ENCODE measurements at regions not wholly inside any gene's neighbourhood (a gene's known extent, or its start where the extent isn't known, plus 50 kb on each side); places are given as distances from the start of the nearest gene placed in this dataset.

- TF ChIP-seq POLR2A (IDR thresholded peaks at IDR 0.05) (no peak), CTCF (IDR thresholded peaks at IDR 0.05) (no peak)
- WGBS (ENCODE audit: insufficient coverage, low coverage, low lambda C conversion rate, missing lambda C conversion rate) = 73% methylated on average over 2 of the region's 2 CpGs
- DNase-seq (no peak), ATAC-seq (no peak)
- no peaks in the 10 kb centered on the region for H3K4me1 ChIP-seq
- intact Hi-C loops (cut with DNase I) = no loop called here
- no peaks in the 10 kb centered on the region for H3K36me3 ChIP-seq
- no peaks in the 10 kb centered on the region for H3K27me3 ChIP-seq
- no peak overlapping the region for H3K27ac ChIP-seq
- H3K9me3 ChIP-seq = no peaks in the 10 kb centered on the region
- no peak overlapping the region for H3K4me3 ChIP-seq
Observed at GRCh38 chr7:18226598-18226997, 199.0 kb upstream of the PRPS1L1 start.

GRCh38 chr7:18228686-18229085 is 201.0 kb upstream of the PRPS1L1 start:
- Histone ChIP-seq H3K4me3 (no peak overlapping the region), H3K4me1 (no peaks in the 10 kb centered on the region), H3K9me3 (no peaks in the 10 kb centered on the region), H3K27me3 (no peaks in the 10 kb centered on the region), H3K36me3 (no peaks in the 10 kb centered on the region), H3K27ac (no peak overlapping the region)
- intact Hi-C loops (cut with DNase I) = no loop called here
- WGBS (ENCODE audit: insufficient coverage, low coverage, low lambda C conversion rate, missing lambda C conversion rate) = 32% methylated on average over 2 of the region's 2 CpGs
- DNase-seq (no peak), ATAC-seq (no peak)
- TF ChIP-seq POLR2A (IDR thresholded peaks at IDR 0.05) (no peak), CTCF (IDR thresholded peaks at IDR 0.05) (no peak)

- TF ChIP-seq POLR2A (IDR thresholded peaks at IDR 0.05) (no peak), CTCF (IDR thresholded peaks at IDR 0.05) (no peak)
- ATAC-seq = no peak
- no peaks in the 10 kb centered on the region for H3K9me3 ChIP-seq
Observed at GRCh38 chr7:18230271-18230670, 202.6 kb upstream of the PRPS1L1 start.

GRCh38 chr7:18231854-18232253 is 204.2 kb upstream of the PRPS1L1 start:
- DNase-seq (no peak), ATAC-seq (no peak)
- 50% methylated on average over 4 of the region's 4 CpGs for WGBS (ENCODE audit: insufficient coverage, low coverage, low lambda C conversion rate, missing lambda C conversion rate)
- Histone ChIP-seq H3K4me1 (no peaks in the 10 kb centered on the region), H3K27ac (no peak overlapping the region), H3K9me3 (no peaks in the 10 kb centered on the region), H3K4me3 (no peak overlapping the region), H3K27me3 (no peaks in the 10 kb centered on the region), H3K36me3 (no peaks in the 10 kb centered on the region)
- intact Hi-C loops (cut with DNase I) = no loop called here
- TF ChIP-seq CTCF (IDR thresholded peaks at IDR 0.05) (no peak), POLR2A (IDR thresholded peaks at IDR 0.05) (no peak)

More at GRCh38 chr7:18230271-18230670, 202.6 kb upstream of the PRPS1L1 start:
- 36% methylated on average over 6 of the region's 8 CpGs for WGBS (ENCODE audit: insufficient coverage, low coverage, low lambda C conversion rate, missing lambda C conversion rate)
- DNase-seq = no peak
- intact Hi-C loops (cut with DNase I) = no loop called here
- Histone ChIP-seq H3K36me3 (no peaks in the 10 kb centered on the region), H3K4me1 (no peaks in the 10 kb centered on the region), H3K27ac (no peak overlapping the region), H3K27me3 (no peaks in the 10 kb centered on the region), H3K4me3 (no peak overlapping the region)

- intact Hi-C loops (cut with DNase I) = no loop called here
- no peak for DNase-seq
- TF ChIP-seq POLR2A (IDR thresholded peaks at IDR 0.05) (no peak), CTCF (IDR thresholded peaks at IDR 0.05) (no peak)
- no peak for ATAC-seq
- Histone ChIP-seq H3K27me3 (no peaks in the 10 kb centered on the region), H3K9me3 (no peaks in the 10 kb centered on the region), H3K4me3 (no peak overlapping the region), H3K36me3 (no peaks in the 10 kb centered on the region), H3K4me1 (no peaks in the 10 kb centered on the region), H3K27ac (no peak overlapping the region)
- 52% methylated on average over 2 of the region's 2 CpGs for WGBS (ENCODE audit: insufficient coverage, low coverage, low lambda C conversion rate, missing lambda C conversion rate)
Observed at GRCh38 chr7:18234519-18234918, 206.9 kb upstream of the PRPS1L1 start.

Data from right lobe of liver (tissue), 6 donors.